Keratinocyte (primary cell): ENCODE measurements at regions not wholly inside any gene's neighbourhood (a gene's known extent, or its start where the extent isn't known, plus 50 kb on each side); places are given as distances from the start of the nearest gene placed in this dataset.

ENCODE experiments used
- DNase-seq: peaks from one replicate; pipeline ENCODE4 v3.0.0-alpha.2; 2011; ENCODE audit warnings: low read depth, missing footprints, low spot score
- FAIRE-seq: peaks from 2 replicates; lab custom pipeline; 2011; peaks lifted over from hg19 to GRCh38; lab: Jason Lieb, UNC
- H2AFZ ChIP-seq: 2 replicates; pipeline ENCODE4 v1.6.0; 2012; ENCODE audit warnings: low read length, control low read depth, inconsistent platforms; ENCODE audit not compliant: control insufficient read depth
- H3K27ac ChIP-seq: 2 replicates; pipeline ENCODE4 v1.5.1; 2011; ENCODE audit warnings: low read length; ENCODE audit not compliant: control insufficient read depth, insufficient read depth
- H3K27me3 ChIP-seq: 3 replicates; pipeline ENCODE4 v1.6.0; 2011; ENCODE audit warnings: low read length; ENCODE audit not compliant: control insufficient read depth, insufficient read depth; ENCODE audit errors: extremely low read depth
- H3K36me3 ChIP-seq, 2 experiments: 2 replicates in 1 of 2; 3 replicates in 1 of 2; pipeline ENCODE4 v1.5.1; 2011; ENCODE audit warnings: low read length in 2 of 2, mild to moderate bottlenecking in 1 of 2; ENCODE audit not compliant: control insufficient read depth in 2 of 2, insufficient read depth in 2 of 2; ENCODE audit errors: extremely low read depth in 1 of 2
- H3K4me1 ChIP-seq: 3 replicates; pipeline ENCODE4 v1.5.1; 2011; ENCODE audit warnings: low read length; ENCODE audit not compliant: control insufficient read depth, insufficient read depth; ENCODE audit errors: extremely low read depth
- H3K4me2 ChIP-seq: 3 replicates; pipeline ENCODE4 v1.6.0; 2011; ENCODE audit warnings: low read depth, low read length; ENCODE audit not compliant: control insufficient read depth, insufficient read depth; ENCODE audit errors: extremely low read depth
- H3K4me3 ChIP-seq, 3 experiments: fragments of 200-600 bp in 1 of 3; sonication (generic) in 1 of 3; 2 replicates in 2 of 3; 3 replicates in 1 of 3; pipeline ENCODE4 v1.5.1; 2011 to 2016; ENCODE audit warnings: low read length in 3 of 3, mild to moderate bottlenecking in 3 of 3, control low read depth in 2 of 3, inconsistent platforms in 1 of 3, low read depth in 1 of 3, mixed read lengths in 1 of 3, mixed run types in 1 of 3, moderate library complexity in 1 of 3; ENCODE audit not compliant: control insufficient read depth in 2 of 3, insufficient read depth in 2 of 3; ENCODE audit errors: extremely low read depth in 1 of 3
- H3K79me2 ChIP-seq: 2 replicates; pipeline ENCODE4 v1.6.0; 2012; ENCODE audit warnings: low read length; ENCODE audit not compliant: control insufficient read depth, insufficient read depth
- H3K9ac ChIP-seq: 3 replicates; pipeline ENCODE4 v1.6.0; 2011; ENCODE audit warnings: low read length; ENCODE audit not compliant: control insufficient read depth, insufficient read depth; ENCODE audit errors: extremely low read depth
- H3K9me1 ChIP-seq: 3 replicates; pipeline ENCODE4 v1.6.0; 2011; ENCODE audit warnings: low read length; ENCODE audit not compliant: control insufficient read depth, insufficient read depth; ENCODE audit errors: extremely low read depth
- H3K9me3 ChIP-seq: 2 replicates; pipeline ENCODE4 v1.5.1; 2012; ENCODE audit warnings: low read depth, low read length; ENCODE audit not compliant: control insufficient read depth
- H4K20me1 ChIP-seq: 3 replicates; pipeline ENCODE4 v1.6.0; 2011; ENCODE audit warnings: low read length; ENCODE audit not compliant: control insufficient read depth, insufficient read depth; ENCODE audit errors: extremely low read depth
- CTCF ChIP-seq, 3 experiments: IDR thresholded peaks in 1 of 3; conservative IDR thresholded peaks in 1 of 3; optimal IDR thresholded peaks in 1 of 3; 2 replicates in 2 of 3; 3 replicates in 1 of 3; pipeline versions ENCODE3 to v1.5.1; 2011; ENCODE audit warnings: low read length in 3 of 3, mild to moderate bottlenecking in 3 of 3, moderate library complexity in 2 of 3, control low read depth in 1 of 3, inconsistent platforms in 1 of 3; ENCODE audit not compliant: insufficient read depth in 2 of 3; ENCODE audit errors: extremely low read depth in 1 of 3
- EZH2 ChIP-seq: IDR thresholded peaks from one replicate; pipeline ENCODE4 v1.6.1; 2012; ENCODE audit warnings: inconsistent platforms, mild to moderate bottlenecking, low read length, moderate library complexity
- dilution Hi-C: fragments of 300-500 bp; cut with MboI; formaldehyde crosslinking; loops from one replicate; pipeline ENCODE4 v1.7.0; 2020; ENCODE audit warnings: low sequenced_read_pairs; ENCODE audit not compliant: extremely low pct_ligation_motif_present

- Histone ChIP-seq H3K9me3 (no peaks in the 10 kb centered on the region), H3K27ac (no peak overlapping the region), H3K4me2 (peak overlapping the region; percentile 2), H3K4me1 (peaks cover 43% of the 10 kb centered on the region), H2AFZ (no peak overlapping the region), H3K27me3 (no peaks in the 10 kb centered on the region), H3K9ac (no peak overlapping the region), H3K36me3 (no peaks in the 10 kb centered on the region), H3K79me2 (no peaks in the 10 kb centered on the region), H4K20me1 (no peaks in the 10 kb centered on the region), H3K9me1 (no peaks in the 10 kb centered on the region), H3K4me3 (no peak overlapping the region)
- TF ChIP-seq EZH2 (no peak), CTCF (optimal IDR thresholded peaks at IDR 0.05 in 1 of 3, IDR thresholded peaks at IDR 0.05 in 1 of 3, conservative IDR thresholded peaks at IDR 0.05 in 1 of 3; ENCODE audit: extremely low read depth in 1 of 3, insufficient read depth in 2 of 3, low read length in 3 of 3) (no peak)
- FAIRE-seq (no peak), DNase-seq (no peak)
- dilution Hi-C loops: no loop called here
Observed at GRCh38 chr11:115740324-115740723, 236.1 kb upstream of the CADM1 start.

- H3K4me2 ChIP-seq: peak overlapping the region; percentile 2
- TF ChIP-seq CTCF (optimal IDR thresholded peaks at IDR 0.05 in 1 of 3, IDR thresholded peaks at IDR 0.05 in 1 of 3, conservative IDR thresholded peaks at IDR 0.05 in 1 of 3; ENCODE audit: extremely low read depth in 1 of 3, insufficient read depth in 2 of 3, low read length in 3 of 3): no peak
- no peak for TF ChIP-seq EZH2
- FAIRE-seq: peak; percentile 93
- H3K4me3 ChIP-seq: no peak overlapping the region
- no peak overlapping the region for H3K27ac ChIP-seq
- no peak overlapping the region for H3K9ac ChIP-seq
- no peaks in the 10 kb centered on the region for H4K20me1 ChIP-seq
- H3K36me3 ChIP-seq: no peaks in the 10 kb centered on the region
- H3K9me1 ChIP-seq: no peaks in the 10 kb centered on the region
- no peaks in the 10 kb centered on the region for H3K27me3 ChIP-seq
- no peak overlapping the region for H2AFZ ChIP-seq
- H3K79me2 ChIP-seq: no peaks in the 10 kb centered on the region
- no peaks in the 10 kb centered on the region for H3K9me3 ChIP-seq
- dilution Hi-C loops: no loop called here
- no peak for DNase-seq
- peaks cover 43% of the 10 kb centered on the region for H3K4me1 ChIP-seq
Observed at GRCh38 chr11:115739878-115740277, 235.7 kb upstream of the CADM1 start.
